NCI-H510A (cell line): ENCODE measurements at regions not wholly inside any gene's neighbourhood (a gene's known extent, or its start where the extent isn't known, plus 50 kb on each side); places are given as distances from the start of the nearest gene placed in this dataset.
"Not testable (repeated sequence)": the region's sequence is repeated elsewhere in the genome, so short reads cannot be mapped to it uniquely, and the experiment has no call there.

Source experiments
- DNase-seq: peaks from one replicate; lab custom pipeline; 2025; lab: John Stamatoyannopoulos, UW

DNA sequence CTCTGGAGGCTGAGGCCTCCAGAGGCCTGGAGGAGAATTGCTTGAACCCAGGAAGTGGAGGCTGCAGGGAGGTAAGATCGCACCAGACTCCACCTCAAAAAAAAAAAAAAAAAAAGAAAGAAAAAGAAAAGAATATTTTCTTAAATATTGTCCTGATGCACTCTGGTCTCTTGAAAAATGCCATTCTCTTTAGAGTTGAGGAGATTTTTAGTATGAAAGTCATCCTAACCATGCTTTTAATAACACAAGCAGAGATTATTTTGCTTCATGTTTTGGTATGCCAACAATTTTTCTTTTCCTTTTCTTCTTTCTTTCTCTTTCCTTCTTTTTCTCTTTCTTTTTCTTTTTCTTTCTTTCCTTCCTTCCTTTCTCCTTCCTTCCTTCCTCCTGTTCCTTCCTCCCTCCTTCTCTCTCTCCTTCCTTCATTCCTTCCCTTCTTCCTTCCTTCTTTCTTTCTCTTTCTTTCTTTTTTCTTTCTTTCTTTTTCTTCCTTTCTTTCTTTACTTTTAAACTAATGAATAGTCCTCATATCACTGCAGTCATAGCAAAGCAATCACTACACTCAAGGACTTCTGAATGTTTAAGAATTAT lies 116.9 kb upstream of the CCNH start:
- no peak for DNase-seq

DNA sequence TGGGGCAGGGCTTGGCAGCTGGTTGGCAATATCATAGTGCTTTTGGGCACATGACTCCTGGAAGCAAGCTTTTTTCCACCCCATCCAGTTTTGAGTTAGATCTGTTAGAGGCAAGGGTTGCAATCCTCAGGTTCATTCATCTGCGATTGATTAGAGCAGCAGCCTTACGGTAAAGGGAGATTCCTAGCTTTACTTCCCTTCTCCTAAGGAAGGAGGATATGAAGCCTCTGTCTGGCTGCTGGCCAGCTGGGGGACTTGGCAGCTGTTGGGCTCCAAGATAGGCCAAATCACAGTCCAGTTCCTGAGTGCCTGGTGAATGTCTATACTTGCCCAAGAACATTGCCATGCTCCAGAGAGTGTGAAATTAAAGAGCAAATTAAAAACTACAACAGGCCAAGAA lies 113.4 kb upstream of the CCNH start:
- no peak for DNase-seq

DNA sequence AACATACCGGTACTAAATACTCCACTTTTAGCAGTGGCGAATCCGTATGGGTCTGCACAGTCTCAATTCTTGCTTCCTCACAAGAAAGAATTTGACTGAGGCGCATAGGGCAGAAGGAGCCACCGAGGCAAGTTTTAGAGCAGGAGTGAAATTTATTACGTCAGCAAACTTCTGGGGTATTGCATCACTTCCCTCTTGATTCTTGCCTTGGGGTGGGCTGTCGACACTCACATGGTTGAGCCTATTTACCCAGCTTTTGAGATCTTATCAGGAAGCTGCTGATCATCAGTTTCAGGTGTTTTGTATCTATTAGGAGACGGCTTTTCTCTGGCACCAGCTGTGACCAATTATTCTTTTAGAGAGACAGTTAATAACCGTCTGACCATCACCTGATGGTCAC lies 111.5 kb upstream of the CCNH start:
- no peak for DNase-seq

DNA sequence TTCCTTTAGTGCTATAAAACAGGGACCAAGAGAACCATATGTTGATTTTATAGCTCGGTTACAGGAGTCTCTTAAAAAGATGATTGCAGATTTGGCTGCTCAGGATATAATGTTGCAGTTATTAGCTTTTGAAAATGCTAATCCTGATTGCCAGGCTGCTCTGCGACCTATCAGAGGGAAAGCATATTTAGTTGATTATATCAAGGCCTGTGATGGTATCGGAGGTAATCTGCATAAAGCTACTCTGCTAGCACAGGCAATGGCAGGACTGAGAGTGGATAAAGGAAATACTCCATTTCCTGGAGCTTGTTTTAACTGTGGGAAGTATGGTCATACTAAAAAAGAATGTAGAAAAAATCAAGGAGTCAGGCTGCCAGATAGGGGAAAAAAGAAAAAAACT lies 99.0 kb upstream of the CCNH start:
- DNase-seq: not testable (repeated sequence)

DNA sequence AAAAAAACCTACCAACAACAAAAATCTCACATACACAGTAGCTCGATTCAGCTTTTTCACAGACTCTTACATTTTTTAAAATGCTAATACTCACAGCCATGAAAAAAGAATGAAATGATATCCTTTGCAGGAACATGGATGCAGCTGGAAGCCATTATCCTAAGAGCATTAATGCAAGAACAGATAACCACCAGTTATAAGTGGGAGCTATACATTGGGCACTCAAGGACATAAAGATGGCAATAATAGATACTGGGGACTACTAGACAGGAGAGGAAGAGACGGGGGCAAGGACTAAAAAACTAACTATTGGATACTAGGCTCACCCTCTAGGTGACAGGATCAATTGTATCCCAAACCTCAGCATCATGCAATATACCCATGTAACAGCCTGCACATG lies 90.3 kb upstream of the CCNH start:
- no peak for DNase-seq

DNA sequence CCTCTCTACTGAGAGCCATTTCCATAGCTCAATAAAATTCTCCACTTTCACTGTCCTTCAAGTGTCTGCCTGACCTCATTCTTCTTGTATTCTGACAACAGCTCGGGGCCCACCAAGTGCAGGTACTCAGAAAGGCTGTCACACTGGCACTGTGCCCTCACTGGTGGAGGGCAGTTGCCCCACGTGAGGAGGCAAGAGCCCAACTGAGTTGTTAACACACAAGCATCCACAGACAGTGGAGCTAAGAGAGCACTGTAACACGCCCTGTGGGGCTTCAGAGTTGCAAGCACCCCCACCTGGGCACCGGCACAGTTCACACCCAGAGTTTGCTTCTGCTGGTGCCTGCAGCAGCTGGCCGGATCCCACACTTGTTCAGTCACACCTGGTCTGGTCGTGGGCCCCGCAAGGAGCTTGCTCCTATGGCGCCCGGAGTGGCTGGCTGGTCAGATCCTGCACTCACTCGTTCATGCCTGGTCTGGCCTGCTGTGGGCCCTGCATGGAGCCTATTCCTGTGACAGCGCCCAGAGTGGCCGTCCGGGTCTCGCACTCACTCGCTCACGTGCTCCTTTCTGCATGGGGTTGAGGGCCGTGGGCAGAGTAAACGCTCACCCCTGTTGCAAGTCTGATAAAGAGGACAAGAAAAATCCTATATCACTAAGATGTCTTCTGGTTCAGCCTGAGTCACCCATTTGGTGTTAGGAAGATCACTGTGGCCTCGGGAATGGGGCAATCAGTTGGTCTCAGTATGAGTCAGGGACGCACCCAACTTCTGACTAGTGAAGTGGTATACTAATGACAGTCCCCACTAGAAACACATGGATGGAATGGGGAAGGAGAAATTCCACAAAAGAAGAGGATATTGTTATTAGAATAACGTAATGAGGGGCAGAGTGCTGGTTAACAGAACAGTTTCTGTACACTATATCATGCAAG lies 87.0 kb upstream of the CCNH start:
- no peak for DNase-seq
